ENCODE measurements at regions not wholly inside any gene's neighbourhood (a gene's known extent, or its start where the extent isn't known, plus 50 kb on each side); places are given as distances from the start of the nearest gene placed in this dataset.

DNA sequence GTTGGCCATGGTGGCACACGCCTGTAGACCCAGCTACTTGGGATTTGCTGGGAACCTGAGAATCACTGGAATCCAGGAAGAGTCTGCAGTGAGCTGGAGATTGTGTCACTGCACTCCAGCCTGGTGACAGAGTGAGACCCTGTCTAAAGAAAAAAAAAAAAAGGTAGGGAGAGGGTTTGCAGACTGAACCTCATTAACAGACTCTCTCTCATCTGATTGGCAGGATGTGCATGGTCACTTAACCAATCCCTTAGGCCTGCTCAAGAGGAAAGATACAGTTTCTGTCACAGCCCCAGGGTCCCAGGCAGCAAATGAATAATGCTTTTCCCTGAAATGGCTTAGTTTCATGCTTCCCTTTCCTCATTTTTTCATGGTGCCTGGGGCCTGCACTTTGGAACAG lies 160.5 kb upstream of the KCNJ16 start:
- FAIRE-seq, result no peak
- 91 to 100% methylated on average over 1 of the region's 1 CpG for WGBS, 2 donors
- no peak for ATAC-seq
- TF ChIP-seq, protein P1, sequence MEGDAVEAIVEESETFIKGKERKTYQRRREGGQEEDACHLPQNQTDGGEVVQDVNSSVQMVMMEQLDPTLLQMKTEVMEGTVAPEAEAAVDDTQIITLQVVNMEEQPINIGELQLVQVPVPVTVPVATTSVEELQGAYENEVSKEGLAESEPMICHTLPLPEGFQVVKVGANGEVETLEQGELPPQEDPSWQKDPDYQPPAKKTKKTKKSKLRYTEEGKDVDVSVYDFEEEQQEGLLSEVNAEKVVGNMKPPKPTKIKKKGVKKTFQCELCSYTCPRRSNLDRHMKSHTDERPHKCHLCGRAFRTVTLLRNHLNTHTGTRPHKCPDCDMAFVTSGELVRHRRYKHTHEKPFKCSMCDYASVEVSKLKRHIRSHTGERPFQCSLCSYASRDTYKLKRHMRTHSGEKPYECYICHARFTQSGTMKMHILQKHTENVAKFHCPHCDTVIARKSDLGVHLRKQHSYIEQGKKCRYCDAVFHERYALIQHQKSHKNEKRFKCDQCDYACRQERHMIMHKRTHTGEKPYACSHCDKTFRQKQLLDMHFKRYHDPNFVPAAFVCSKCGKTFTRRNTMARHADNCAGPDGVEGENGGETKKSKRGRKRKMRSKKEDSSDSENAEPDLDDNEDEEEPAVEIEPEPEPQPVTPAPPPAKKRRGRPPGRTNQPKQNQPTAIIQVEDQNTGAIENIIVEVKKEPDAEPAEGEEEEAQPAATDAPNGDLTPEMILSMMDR (IDR thresholded peaks at IDR 0.05), result no peak
- H3K36me3 ChIP-seq, result no peaks in the 10 kb centered on the region
- DNase-seq, result no peak
- H3K9me3 ChIP-seq, result no peaks in the 10 kb centered on the region
- intact Hi-C loops (cut with DNase I), result no loop called here
- H3K4me3 ChIP-seq, result no peak overlapping the region
- no peaks in the 10 kb centered on the region for H3K4me1 ChIP-seq
- no peaks in the 10 kb centered on the region for H3K27me3 ChIP-seq
- no peak overlapping the region for H3K27ac ChIP-seq

DNA sequence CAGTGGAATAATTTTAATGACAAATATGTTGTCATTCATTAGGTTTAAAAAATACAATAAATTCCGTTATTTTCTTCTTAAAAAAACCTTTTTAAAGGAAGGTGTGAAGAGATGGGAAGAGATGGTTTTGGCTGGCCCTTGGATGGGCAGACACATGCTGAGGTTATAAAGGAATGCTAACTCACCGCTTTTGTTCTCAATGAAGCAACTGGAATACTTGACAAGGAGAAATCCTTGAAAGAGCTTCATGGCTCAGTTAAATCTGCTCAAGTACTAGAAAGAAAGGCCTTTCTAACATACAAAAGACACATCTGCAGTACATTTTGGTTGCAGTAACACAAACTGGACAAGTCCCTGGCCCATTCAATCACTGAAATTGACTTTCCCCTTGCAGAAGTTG lies 158.3 kb upstream of the KCNJ16 start:
- Histone ChIP-seq H3K9me3 (no peaks in the 10 kb centered on the region), H3K27ac (no peak overlapping the region), H3K27me3 (no peaks in the 10 kb centered on the region), H3K4me1 (no peaks in the 10 kb centered on the region), H3K36me3 (no peaks in the 10 kb centered on the region), H3K4me3 (no peak overlapping the region)
- ATAC-seq (no peak), FAIRE-seq (no peak), DNase-seq (no peak)
- WGBS, 2 donors, result 78 to 89% methylated on average over 2 of the region's 2 CpGs
- TF ChIP-seq, protein P1 (IDR thresholded peaks at IDR 0.05), result no peak
- intact Hi-C loops (cut with DNase I), result no loop called here

DNA sequence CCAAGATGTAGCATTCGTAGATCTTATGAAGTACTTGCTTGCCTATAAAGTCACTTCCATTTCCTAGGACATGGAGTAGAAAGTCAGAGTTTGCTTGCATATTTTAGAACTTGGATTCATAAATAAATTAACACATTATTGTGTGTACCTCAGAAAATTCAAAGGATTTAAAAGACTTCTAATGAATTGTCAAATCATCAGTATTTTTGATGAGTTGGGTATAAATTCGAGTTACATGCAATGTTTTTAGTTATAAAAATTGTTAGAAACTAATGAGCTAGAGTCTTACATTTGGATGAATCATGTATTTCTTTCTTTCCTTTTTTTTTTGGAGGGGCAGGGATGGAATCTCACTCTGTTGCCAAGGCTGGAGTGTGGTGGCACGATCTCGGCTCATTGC lies 156.9 kb upstream of the KCNJ16 start:
- 79 to 82% methylated on average over 4 of the region's 4 CpGs for WGBS, 2 donors
- DNase-seq (no peak), ATAC-seq (no peak), FAIRE-seq (no peak)
- Histone ChIP-seq H3K27ac (no peak overlapping the region), H3K36me3 (no peaks in the 10 kb centered on the region), H3K9me3 (no peaks in the 10 kb centered on the region), H3K27me3 (no peaks in the 10 kb centered on the region), H3K4me1 (no peaks in the 10 kb centered on the region), H3K4me3 (no peak overlapping the region)
- TF ChIP-seq, protein P1 (IDR thresholded peaks at IDR 0.05), result no peak
- intact Hi-C loops (cut with DNase I), result no loop called here

DNA sequence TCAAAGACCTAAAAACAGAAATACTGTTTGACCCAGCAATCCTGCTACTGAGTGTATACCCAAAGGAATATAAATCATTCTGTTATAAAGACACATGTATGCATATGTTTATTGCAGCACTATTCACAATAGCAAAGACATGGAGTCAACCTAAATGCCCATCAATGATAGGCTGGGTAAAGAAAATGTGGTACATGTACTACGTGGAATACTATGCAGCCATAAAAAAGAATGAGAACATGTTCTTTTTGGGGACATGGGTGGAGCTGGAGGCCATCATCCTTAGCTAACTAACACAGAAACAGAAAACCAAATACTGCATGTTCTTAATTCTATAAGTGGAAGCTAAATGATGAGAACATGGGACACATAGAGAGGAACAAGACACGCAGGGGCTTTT lies 155.2 kb upstream of the KCNJ16 start:
- no peaks in the 10 kb centered on the region for H3K4me1 ChIP-seq
- 88 to 94% methylated on average over 2 of the region's 2 CpGs for WGBS, 2 donors
- no peak for FAIRE-seq
- no peak for DNase-seq
- H3K27ac ChIP-seq, result no peak overlapping the region
- H3K4me3 ChIP-seq, result no peak overlapping the region
- no peaks in the 10 kb centered on the region for H3K36me3 ChIP-seq
- ATAC-seq, result no peak
- intact Hi-C loops (cut with DNase I), result no loop called here
- TF ChIP-seq, protein P1 (IDR thresholded peaks at IDR 0.05), result no peak
- no peaks in the 10 kb centered on the region for H3K9me3 ChIP-seq
- H3K27me3 ChIP-seq, result no peaks in the 10 kb centered on the region

DNA sequence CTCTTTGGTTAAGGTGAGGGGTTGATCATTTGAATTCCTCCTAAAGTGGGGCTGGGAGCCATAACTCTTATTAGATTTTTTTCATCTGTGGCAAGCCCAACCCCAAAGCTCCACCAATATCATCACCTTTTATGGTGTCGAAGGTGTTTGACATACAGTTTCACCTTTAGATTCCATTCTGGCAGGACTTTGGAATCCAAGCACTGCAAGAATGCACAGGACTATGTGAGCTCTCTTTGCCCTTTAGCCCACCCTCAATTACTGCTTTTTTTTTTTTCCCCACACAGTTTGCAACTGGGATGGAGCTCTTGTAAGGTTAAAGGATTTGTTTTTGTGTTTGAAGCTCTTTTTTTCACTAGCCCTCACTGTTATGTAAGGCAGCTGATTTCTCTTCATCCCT lies 154.0 kb upstream of the KCNJ16 start:
- H3K27ac ChIP-seq, result no peak overlapping the region
- no peaks in the 10 kb centered on the region for H3K4me1 ChIP-seq
- H3K36me3 ChIP-seq, result no peaks in the 10 kb centered on the region
- DNase-seq, result no peak
- ATAC-seq, result no peak
- no peak for FAIRE-seq
- intact Hi-C loops (cut with DNase I), result no loop called here
- TF ChIP-seq, protein P1 (IDR thresholded peaks at IDR 0.05), result no peak
- H3K9me3 ChIP-seq, result no peaks in the 10 kb centered on the region
- 33 to 58% methylated on average over 1 of the region's 1 CpG for WGBS, 2 donors
- no peak overlapping the region for H3K4me3 ChIP-seq
- no peaks in the 10 kb centered on the region for H3K27me3 ChIP-seq
